Hepatocyte (in vitro differentiated cells): ENCODE measurements at regions not wholly inside any gene's neighbourhood (a gene's known extent, or its start where the extent isn't known, plus 50 kb on each side); places are given as distances from the start of the nearest gene placed in this dataset.

Experiments
- EZH2 ChIP-seq: fragments of 200-600 bp; sonication (generic); IDR thresholded peaks from 2 replicates; pipeline ENCODE4 v1.6.1; 2016; ENCODE audit warnings: antibody characterized with exemption, mild to moderate bottlenecking, borderline replicate concordance
- TF ChIP-seq, protein P1 (sequence below): fragments of 200-600 bp; sonication (generic); IDR thresholded peaks from 2 replicates; pipeline ENCODE4 v1.5.1; 2016; ENCODE audit warnings: antibody characterized with exemption, mild to moderate bottlenecking; ENCODE audit not compliant: poor library complexity

DNA sequence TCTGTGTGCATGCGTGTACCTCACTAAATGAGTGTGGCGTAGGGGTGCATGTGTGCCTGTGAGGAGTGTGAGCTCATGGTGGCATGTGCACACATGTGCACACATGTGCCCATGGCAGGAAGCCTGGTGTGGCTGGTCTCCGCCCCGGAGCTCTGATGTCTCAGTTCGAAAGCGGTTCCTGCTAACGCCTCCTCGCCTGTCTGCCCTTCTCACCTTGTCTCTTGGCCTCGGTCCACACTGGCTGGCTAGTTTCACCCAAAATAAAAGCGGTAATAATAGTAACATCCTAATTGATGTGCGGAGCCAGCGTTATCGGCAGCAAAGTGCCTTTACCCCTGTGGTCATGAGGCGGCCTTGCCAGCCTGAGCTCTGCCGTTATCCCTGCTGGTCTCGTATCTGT lies 1190.4 kb downstream of the BRD1 start:
- TF ChIP-seq, protein P1, sequence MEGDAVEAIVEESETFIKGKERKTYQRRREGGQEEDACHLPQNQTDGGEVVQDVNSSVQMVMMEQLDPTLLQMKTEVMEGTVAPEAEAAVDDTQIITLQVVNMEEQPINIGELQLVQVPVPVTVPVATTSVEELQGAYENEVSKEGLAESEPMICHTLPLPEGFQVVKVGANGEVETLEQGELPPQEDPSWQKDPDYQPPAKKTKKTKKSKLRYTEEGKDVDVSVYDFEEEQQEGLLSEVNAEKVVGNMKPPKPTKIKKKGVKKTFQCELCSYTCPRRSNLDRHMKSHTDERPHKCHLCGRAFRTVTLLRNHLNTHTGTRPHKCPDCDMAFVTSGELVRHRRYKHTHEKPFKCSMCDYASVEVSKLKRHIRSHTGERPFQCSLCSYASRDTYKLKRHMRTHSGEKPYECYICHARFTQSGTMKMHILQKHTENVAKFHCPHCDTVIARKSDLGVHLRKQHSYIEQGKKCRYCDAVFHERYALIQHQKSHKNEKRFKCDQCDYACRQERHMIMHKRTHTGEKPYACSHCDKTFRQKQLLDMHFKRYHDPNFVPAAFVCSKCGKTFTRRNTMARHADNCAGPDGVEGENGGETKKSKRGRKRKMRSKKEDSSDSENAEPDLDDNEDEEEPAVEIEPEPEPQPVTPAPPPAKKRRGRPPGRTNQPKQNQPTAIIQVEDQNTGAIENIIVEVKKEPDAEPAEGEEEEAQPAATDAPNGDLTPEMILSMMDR: no peak
- TF ChIP-seq EZH2: no peak
